OCI-LY3 (cell line): ENCODE measurements at regions not wholly inside any gene's neighbourhood (a gene's known extent, or its start where the extent isn't known, plus 50 kb on each side); places are given as distances from the start of the nearest gene placed in this dataset.

Experiments
- H2AFZ ChIP-seq: fragments of 200-600, 300-600 bp; shearing (Covaris generic); 2 replicates; pipeline ENCODE4 v1.6.0; 2014; ENCODE audit warnings: antibody characterized with exemption, low read depth, low read length
- H3K27ac ChIP-seq: fragments of 200-600, 300-600 bp; sonication (generic); 2 replicates; pipeline ENCODE4 v1.5.1; 2014; ENCODE audit warnings: mild to moderate bottlenecking, low read length, moderate library complexity, mixed read lengths
- H3K27me3 ChIP-seq: fragments of 200-600, 300-600 bp; sonication (generic); 2 replicates; pipeline ENCODE4 v1.6.1; 2014; ENCODE audit warnings: low read depth, low read length, mixed read lengths
- H3K36me3 ChIP-seq: fragments of 200-600, 300-600 bp; sonication (generic); replicated peaks from 2 replicates; pipeline ENCODE3; 2014; ENCODE audit warnings: low read depth, low read length, mixed read lengths
- H3K4me1 ChIP-seq: fragments of 300-600, 200-600 bp; sonication (generic); 2 replicates; pipeline ENCODE4 v1.6.1; 2014; ENCODE audit warnings: low read length, mixed read lengths
- H3K4me2 ChIP-seq: fragments of 200-600, 300-600 bp; sonication (generic); 2 replicates; pipeline ENCODE4 v1.6.1; 2014; ENCODE audit warnings: low read length, mixed read lengths
- H3K4me3 ChIP-seq: fragments of 300-600, 200-600 bp; sonication (generic); 2 replicates; pipeline ENCODE4 v1.5.1; 2014; ENCODE audit warnings: antibody characterized with exemption, mild to moderate bottlenecking, low read length, moderate library complexity
- H3K79me2 ChIP-seq: fragments of 300-600, 200-600 bp; shearing (Covaris generic); 2 replicates; pipeline ENCODE4 v1.6.1; 2014; ENCODE audit warnings: mild to moderate bottlenecking, low read length, mixed read lengths
- H3K9ac ChIP-seq: fragments of 300-600, 200-600 bp; shearing (Covaris generic); 2 replicates; pipeline ENCODE4 v1.6.0; 2014; ENCODE audit warnings: mild to moderate bottlenecking, low read length, moderate library complexity
- H3K9me3 ChIP-seq: fragments of 200-600, 300-600 bp; shearing (Covaris generic); 2 replicates; pipeline ENCODE4 v1.6.1; 2014; ENCODE audit warnings: low read length, mixed read lengths; ENCODE audit not compliant: insufficient read depth
- H4K20me1 ChIP-seq: fragments of 200-600, 300-600 bp; sonication (generic); 2 replicates; pipeline ENCODE4 v1.6.1; 2016; ENCODE audit warnings: low read length, mixed read lengths; ENCODE audit not compliant: insufficient read depth
- EZH2phosphoT487 ChIP-seq: fragments of 200-600 bp; shearing (Covaris generic); IDR thresholded peaks from 2 replicates; pipeline ENCODE4 v1.6.1; 2018; ENCODE audit warnings: antibody characterized with exemption, mixed run types, low read depth
- TF ChIP-seq, protein P1 (sequence below): fragments of 200-600, 300-600 bp; sonication (generic); IDR thresholded peaks from 2 replicates; pipeline ENCODE4 v1.5.1; 2014; ENCODE audit warnings: antibody characterized with exemption, low read length, low read depth

DNA sequence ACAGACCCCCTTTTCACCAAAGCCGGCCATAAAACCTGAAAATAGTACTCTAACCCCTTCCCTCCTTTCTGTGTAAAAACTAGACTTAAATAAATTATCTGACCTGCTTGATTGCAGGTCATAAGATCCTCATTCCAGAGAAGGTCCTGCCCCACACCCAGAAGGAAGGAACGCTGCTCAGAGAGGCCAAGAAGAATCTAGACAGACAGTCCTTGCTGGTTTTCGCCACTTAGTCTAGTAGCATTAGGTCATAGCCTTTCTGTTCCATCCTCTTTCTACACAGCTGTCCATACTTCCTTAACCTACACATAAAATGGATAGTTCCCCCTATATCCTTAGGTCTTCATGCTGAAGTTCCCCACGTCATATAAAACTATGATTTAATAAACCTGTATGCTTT lies 83.7 kb upstream of the IGF1 start:
- no peak for TF ChIP-seq EZH2phosphoT487
- TF ChIP-seq, protein P1, sequence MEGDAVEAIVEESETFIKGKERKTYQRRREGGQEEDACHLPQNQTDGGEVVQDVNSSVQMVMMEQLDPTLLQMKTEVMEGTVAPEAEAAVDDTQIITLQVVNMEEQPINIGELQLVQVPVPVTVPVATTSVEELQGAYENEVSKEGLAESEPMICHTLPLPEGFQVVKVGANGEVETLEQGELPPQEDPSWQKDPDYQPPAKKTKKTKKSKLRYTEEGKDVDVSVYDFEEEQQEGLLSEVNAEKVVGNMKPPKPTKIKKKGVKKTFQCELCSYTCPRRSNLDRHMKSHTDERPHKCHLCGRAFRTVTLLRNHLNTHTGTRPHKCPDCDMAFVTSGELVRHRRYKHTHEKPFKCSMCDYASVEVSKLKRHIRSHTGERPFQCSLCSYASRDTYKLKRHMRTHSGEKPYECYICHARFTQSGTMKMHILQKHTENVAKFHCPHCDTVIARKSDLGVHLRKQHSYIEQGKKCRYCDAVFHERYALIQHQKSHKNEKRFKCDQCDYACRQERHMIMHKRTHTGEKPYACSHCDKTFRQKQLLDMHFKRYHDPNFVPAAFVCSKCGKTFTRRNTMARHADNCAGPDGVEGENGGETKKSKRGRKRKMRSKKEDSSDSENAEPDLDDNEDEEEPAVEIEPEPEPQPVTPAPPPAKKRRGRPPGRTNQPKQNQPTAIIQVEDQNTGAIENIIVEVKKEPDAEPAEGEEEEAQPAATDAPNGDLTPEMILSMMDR, result no peak
- Histone ChIP-seq H3K4me2 (no peak overlapping the region), H3K9ac (no peak overlapping the region), H2AFZ (no peak overlapping the region), H3K79me2 (no peaks in the 10 kb centered on the region), H3K9me3 (no peaks in the 10 kb centered on the region), H3K4me1 (no peaks in the 10 kb centered on the region), H3K27ac (no peak overlapping the region), H4K20me1 (no peaks in the 10 kb centered on the region), H3K27me3 (no peaks in the 10 kb centered on the region), H3K4me3 (no peak overlapping the region), H3K36me3 (no peaks in the 10 kb centered on the region)

- no peak overlapping the region for H3K27ac ChIP-seq
- no peaks in the 10 kb centered on the region for H3K27me3 ChIP-seq
- H3K9ac ChIP-seq, result no peak overlapping the region
- H3K4me2 ChIP-seq, result no peak overlapping the region
- no peak overlapping the region for H2AFZ ChIP-seq
- H3K9me3 ChIP-seq, result no peaks in the 10 kb centered on the region
- H4K20me1 ChIP-seq, result no peaks in the 10 kb centered on the region
- H3K4me3 ChIP-seq, result no peak overlapping the region
- H3K36me3 ChIP-seq, result no peaks in the 10 kb centered on the region
- TF ChIP-seq, protein P1, result no peak
- TF ChIP-seq EZH2phosphoT487, result no peak
- H3K79me2 ChIP-seq, result no peaks in the 10 kb centered on the region
- no peaks in the 10 kb centered on the region for H3K4me1 ChIP-seq
Observed at GRCh38 chr12:102562836-102563425, 82.6 kb upstream of the IGF1 start.

DNA sequence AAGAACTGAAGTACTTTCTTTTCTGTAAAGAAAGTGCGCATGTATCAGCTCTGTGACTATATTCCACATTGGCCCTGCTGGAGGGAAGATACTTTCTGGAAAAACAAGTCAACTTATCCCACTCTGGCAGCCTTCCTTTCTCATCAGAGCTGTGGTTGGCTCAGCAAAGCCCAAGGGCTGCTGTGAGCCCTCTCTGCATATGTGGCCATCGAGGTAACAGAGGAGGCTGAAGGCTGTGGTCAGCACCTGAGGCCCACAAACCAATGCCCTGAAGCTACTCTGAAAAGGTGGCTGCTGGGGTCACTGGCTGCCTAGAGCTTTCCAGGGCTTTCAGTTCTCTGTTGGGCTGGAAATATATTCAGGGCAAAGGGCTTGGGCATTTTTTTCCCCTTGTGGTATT lies 70.8 kb upstream of the IGF1 start:
- Histone ChIP-seq H3K4me3 (no peak overlapping the region), H3K27me3 (no peaks in the 10 kb centered on the region), H3K9ac (no peak overlapping the region), H3K9me3 (no peaks in the 10 kb centered on the region), H3K4me2 (no peak overlapping the region), H3K4me1 (no peaks in the 10 kb centered on the region), H3K79me2 (no peaks in the 10 kb centered on the region), H3K36me3 (no peaks in the 10 kb centered on the region), H4K20me1 (no peaks in the 10 kb centered on the region), H3K27ac (no peak overlapping the region), H2AFZ (no peak overlapping the region)
- TF ChIP-seq, protein P1, result no peak
- no peak for TF ChIP-seq EZH2phosphoT487

GRCh38 chr12:102549691-102550090 lies 69.3 kb upstream of the IGF1 start:
- H3K4me1 ChIP-seq, result no peaks in the 10 kb centered on the region
- no peak for TF ChIP-seq EZH2phosphoT487
- TF ChIP-seq, protein P1, result no peak
- H2AFZ ChIP-seq, result no peak overlapping the region
- no peak overlapping the region for H3K4me3 ChIP-seq
- H4K20me1 ChIP-seq, result no peaks in the 10 kb centered on the region
- H3K27ac ChIP-seq, result no peak overlapping the region
- no peaks in the 10 kb centered on the region for H3K9me3 ChIP-seq
- no peaks in the 10 kb centered on the region for H3K79me2 ChIP-seq
- no peak overlapping the region for H3K9ac ChIP-seq
- no peak overlapping the region for H3K4me2 ChIP-seq
- H3K36me3 ChIP-seq, result no peaks in the 10 kb centered on the region
- H3K27me3 ChIP-seq, result no peaks in the 10 kb centered on the region
